ENCODE measurements at regions not wholly inside any gene's neighbourhood (a gene's known extent, or its start where the extent isn't known, plus 50 kb on each side); places are given as distances from the start of the nearest gene placed in this dataset.

DNA sequence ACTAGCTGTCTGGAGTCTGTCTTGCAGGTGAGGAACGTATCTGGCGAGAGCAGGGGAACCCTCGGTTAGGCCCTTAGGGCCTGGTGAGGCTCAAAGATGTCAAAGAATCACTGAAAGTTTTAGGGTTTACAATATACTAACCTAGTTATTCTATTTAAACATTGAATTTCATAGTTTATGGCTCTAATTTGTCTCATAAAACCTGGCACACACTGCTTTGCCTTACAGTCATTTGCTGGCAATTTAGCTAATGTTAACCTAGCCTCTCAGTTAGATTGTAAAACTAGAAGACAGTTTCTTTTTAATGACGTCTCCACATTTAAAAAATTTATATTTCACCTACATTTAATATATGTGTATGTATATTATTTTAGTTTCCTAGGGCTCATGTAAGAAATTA is 89.6 kb upstream of the DOCK10 start:
- DNase-seq = no peak

DNA sequence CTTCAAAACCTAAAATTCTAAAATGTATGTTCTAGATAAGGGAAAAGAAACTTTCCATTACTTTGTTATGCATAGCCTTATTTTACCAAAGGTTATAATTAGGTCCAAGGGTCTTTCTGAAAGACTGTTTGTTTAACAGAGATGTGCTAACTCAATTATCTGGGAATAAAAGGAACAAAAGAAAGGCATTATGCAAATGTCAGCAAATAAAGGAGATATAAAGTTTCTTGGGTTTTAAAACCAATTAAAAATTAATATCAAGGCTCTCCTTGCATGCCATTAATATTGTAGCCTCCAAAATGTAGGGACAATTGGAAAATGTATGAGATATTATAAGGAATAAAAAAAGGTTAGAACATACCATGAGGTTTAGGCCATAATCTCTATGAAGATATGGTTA is 87.8 kb upstream of the DOCK10 start:
- no peak for DNase-seq

DNA sequence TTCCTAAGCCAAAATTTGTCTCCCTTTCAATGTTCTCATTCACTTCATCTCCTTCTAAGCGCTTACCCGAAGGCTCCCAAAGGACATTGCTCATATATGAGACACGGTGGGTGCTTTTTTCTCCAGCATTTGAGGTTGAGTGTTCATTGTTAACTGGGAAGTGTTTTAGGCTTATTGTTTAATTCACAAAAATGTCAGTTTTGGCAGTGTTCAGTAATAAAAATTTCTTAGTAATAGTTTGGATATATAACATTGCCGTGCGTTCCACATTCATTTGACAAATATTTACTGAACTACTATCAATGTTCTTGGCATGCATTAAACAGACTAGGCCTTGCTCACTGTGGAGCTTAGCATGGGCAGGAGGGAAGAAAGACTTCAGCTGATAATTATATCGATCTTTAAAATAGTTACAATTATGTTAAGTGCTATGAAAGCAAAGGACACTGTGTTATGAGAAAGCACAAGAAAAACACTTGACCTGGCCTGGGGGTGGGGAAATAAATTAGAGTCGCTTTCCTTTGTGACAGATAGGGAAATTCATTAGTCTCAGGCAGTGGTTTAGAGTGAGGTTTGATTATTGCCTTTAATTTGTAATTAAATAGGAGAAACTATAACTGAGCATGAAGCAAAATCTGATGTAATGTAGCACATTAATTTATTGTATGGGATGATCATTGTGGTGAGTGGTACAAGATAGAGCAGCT is 82.2 kb upstream of the DOCK10 start:
- peak; percentile 16 for DNase-seq

DNA sequence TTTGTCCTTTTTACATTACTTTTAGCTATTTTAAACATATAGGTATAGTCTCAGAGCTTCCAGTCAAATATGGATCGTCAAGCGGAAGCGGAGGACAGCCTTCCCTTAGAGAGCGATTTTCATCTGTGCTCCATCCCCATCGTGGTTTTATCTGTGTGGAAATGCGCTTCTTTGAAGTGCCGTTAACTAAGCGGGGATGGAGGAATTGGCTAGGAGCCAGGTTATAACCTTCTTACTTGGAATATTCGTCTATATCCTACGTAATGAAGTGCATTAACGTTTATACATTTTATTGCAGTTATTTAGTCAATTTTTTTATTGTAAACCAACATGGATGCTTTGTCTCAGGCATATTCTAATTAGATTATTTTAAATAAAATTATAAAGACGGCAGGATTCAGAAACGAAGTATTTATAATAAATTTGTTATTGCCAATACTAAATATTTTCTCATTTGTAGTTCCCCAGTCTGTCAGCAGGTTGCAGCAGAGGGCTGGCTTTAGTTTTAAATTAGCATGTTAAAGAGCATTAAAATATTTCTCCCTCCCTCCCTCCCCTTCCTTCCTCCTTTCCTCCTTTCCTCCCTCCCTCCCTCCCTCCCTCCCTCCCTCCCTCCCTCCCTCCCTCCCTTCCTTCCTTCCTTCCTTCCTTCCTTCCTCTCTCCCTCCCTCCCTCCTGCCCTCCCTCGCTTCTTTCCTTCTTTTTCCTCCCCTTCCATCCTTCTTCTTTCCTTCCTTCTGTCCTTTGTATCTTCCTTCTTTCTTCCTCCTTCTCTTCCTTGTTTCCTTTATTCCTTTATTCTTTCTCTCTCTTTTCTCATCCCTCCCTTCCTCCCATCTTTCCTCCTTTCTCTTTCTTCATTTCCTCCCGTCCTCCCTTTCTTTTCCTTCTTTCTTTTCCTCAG is 80.6 kb upstream of the DOCK10 start:
- DNase-seq = peak; percentile 29

DNA sequence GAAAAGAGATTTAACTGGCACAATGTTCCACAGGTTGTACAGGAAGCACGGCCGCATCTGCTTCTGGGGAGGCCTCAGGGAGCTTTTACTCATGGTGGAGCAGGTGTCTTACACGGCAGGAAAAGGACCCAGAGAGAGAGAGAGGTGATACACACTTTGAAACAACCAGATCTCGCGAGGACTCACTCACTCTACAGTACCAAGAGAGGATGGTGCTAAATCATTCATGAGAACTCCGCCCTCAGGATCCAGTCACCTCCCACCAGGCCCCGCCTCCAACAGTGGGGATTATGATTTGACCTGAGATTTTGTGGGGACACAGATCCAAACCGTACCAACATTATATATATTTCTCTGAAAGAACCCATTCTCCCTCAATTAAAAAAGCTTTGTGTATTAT is 79.7 kb upstream of the DOCK10 start:
- DNase-seq = no peak

DNA sequence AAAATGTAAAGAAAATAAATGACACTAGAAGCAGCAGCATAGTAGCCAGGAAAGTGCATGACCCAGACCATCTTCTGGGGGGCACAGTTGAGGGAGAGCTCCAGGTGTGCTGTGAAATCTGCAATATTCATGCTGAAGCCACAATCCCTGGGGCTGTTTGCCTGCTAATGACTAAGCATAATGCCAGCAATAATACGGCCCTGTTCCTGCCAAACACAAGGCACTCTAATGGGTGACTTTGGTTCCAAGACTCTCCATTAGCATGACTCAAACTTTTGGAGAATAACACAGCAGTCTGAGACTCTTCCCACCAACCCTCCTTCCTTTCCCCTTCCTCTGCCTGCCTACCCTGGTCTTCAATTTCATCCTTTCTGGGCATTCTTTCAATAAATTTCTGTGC is 77.9 kb upstream of the DOCK10 start:
- DNase-seq = no peak

DNA sequence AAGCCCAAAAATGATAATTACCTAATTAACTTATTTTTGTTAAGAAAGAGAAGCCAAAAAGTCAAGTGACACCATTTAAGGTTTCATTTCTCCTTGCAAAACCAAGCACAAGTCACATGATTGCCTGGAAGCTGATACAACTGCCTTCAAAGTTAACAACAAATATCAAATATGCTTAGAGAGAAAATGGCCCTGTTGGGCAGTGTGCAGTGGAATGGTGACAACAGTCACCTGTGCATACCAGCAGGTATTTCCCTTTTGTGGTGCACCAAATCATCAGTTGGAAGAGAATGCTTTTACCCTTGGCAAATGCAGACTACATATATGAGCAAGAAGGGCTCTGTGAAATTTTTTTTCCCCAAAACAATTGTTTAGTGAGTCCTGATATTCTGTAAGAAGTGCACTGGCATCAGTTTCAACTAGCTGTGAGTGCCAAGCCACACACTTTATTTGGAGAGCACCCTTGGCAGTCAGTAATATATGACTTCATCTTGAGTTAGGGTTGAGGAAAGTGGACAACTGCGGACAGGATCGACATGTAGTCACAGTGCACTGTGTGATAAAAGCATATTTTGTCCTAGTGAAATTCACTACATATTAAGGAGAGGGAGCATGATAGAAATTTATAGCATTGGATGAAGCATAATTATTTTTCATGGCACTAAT is 74.9 kb upstream of the DOCK10 start:
- no peak for DNase-seq

DNA sequence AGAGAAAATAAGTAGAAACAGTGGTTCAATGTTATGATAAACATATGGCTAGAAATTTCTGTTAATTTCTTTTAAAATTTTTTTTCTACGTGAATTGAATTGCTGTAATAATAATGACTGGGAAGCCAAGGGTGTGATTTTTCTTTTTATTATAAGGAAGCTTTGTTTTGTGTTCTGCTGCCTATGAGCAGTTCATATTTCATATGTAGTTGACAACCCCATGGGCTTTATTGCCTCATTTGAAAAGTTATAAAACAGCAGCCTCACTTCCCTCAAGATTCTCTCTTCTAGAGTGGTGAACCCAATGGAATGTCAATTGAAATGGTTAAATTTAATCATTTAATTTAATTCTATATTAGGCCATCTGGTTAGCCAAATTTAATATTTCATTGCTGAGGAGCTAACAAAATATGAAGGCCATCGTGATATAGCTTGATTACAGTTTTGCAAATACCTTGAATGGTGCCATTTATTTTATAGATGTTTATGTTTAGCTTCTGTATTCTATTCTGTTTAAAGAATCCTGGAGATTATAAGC is 72.6 kb upstream of the DOCK10 start:
- no peak for DNase-seq

DNA sequence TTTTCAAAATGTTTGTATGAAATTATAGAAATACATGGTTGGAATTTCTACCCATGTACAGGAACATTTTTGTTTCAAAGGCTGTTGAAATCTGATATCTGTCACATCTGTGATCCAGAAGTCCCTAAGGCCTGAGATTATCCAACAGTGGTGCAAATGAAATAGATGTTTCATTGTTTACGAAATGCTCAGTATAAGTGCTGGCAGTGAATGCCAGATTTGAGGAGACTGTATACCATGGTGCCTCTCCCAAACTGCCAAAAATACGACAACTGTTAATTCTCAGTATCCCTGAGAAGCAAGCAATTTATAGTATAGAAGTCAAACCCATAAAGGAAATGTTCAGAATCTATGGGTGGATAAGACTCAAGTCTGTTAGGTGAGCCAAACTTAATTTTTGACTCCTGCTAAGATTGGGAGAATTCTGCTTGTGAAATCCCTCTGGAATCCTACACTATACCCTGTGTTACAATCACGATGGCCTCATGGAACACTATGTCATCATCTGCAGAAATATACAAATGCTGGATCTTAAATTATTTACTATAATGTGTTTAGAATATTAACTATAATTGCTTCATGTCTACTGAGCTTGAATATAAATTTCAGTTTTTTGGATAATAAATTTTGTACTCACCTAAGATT is 71.2 kb upstream of the DOCK10 start:
- peak; percentile 15 for DNase-seq

DNA sequence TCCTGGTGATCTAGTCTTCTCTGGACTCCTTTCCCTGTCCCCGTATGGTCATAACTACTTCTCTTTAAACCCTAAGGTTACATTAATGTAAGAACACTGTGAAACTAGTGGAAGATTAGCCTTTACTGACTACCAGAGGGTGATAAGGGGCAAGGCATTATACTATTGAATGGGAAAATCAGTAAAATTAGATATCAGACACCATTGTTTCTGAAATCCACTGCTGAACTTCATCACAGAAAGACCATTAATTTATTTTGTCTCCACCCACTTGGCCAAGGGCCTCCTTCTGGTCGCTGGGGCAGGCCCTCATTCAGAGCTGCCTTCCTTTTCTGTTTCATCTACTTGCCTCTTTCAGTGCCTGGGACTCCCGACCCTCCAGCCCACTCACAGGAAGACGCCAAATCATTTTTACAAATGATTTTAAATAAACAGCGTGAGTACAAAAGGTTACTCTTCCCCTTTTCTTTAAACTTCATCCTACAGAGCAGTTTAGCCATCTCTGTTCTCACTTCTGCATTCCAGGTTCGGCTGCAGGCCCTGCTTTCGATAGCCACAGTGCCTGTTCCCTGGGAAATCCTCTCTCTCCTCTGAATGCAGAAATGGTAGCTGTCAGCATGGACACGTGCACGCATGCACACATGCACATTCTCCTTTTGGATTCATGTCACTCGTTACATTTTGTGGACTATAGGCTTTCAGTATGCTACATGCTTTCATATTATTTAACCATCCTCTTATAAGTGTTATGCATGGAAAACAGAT is 70.3 kb upstream of the DOCK10 start:
- DNase-seq = no peak

DNA sequence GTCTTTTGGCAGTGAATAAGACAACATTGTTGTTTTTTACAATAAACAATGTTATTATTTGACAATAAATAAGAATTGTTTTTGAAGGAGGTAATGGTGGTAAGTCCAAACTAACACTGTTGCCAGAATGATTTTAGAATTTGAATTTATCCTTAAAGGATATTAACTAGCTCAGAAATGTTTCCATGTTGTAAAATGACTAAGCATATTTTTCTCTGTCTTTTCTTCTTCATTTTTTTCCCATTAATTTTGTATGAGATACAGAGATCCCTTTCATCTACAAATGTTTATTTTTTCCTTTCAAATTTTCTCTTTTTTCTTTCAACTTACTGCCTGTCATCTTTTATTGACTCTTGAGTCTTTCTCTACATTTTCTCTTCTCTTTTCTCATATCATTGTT is 66.5 kb upstream of the DOCK10 start:
- no peak for DNase-seq

DNA sequence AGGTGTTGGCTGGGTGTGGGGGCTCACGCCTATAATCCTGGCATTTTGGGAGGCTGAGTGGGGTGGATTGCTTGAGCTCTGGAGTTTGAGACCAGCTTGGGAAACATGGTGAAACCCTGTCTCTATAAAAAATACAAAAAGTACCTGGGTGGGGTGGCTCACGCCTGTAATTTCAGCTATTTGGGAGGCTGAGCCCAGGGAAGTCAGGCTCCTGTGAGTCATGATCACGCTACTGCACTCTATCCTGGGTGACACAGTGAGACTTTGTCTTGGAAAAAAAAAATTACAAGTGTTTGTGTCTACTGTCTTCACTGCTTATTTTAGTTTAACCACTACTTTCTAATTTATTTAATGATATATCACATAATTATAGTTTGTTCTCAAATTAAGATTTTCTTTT is 62.7 kb upstream of the DOCK10 start:
- no peak for DNase-seq

DNA sequence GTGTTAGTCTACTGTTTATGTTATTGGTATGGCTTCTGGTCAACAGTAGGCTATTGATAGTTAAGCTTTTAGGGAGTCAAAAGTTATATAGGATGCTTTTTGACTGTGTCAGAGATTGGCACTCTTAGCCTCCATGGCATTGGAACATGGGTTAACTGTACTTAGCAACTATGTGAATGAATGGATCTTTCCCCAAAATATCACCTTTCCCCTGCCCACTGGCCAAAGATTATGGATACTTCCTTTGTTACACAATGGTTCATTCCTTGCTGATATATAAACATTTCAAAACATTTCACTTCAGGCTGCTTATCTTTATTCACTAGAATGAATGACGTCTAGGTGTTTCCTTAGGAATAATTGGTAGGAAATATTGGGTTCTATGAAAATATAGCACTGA is 62.1 kb upstream of the DOCK10 start:
- DNase-seq = no peak

DNA sequence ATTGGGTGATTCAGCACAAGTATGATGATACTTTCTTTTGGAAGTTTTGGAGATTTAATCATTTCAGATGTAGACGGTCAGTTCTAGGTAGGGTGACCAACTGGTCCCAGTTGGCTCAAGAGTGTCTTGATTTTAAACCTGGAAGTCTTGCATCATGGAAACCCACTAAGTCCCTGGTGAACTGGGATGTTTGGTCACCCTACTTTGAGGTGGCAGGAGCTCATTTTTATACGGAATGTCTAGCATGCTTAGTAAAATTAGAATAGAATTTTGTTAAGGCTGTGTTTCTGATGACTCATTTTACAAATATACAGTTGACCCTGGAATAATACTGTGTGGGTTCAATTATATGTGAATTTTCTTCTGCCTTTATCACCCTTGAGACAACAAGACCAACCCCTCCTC is 61.5 kb upstream of the DOCK10 start:
- no peak for DNase-seq

DNA sequence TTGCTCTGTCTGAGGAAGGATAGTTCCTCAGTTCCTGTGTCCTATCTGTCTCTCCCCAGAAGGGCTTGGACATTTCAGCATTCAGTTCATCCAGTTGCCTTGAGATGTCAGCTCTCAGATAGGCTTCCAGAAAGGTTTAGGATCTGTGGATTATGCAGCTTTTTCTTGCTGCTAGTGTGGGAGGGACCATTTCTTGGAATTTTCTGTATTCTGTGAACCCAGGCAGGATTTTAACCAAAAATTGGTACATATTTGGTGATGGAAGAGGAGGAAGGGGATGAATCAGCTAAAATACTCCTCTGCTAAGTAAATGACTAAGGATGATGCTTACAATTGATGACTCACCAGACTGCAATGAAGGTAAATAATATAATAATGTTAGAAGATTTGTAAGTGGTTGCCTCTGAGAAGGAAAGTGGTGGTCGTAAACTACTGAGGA is 58.6 kb upstream of the DOCK10 start:
- DNase-seq = no peak

DNA sequence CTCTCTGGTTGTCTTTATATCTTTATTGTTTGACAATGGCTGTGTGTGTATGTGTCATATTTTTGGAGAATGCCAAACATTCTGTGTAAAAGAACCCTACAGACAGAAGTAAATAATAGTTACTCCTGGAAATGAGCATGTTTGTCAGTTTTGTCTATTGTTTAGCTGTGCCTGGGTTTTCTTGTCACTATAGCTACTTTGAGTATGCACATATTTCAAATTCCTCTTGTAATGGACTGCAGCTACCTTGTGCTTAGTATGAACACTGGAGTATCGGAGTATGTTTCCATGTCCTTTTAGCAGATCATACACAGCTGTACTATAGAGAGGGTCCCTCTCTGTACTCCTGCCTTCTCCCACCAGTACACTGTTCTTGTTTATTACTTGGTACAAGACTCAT is 58.0 kb upstream of the DOCK10 start:
- DNase-seq = no peak

DNA sequence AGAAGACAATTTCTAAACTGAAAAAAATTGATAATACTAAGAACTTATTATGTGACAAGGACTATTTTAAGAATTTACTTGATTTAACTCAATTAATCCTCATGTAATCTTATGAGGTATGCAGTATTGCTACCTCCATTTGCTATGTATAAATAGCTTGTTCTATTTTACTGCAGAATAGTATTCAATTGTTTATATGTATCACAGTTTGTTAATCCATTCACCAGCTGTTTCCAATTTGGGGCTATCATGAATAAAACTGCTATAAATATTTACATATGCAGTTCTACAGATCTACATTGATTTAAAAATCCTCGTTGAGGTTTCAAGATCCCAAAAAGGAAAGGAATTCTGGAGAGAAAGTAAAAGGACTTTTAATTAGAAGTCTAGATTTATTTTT is 54.8 kb upstream of the DOCK10 start:
- DNase-seq = no peak

All from NCI-H1092 treated with DMSO at 0.1 percent for 48 hours (cell line).